IPS DF 19.7 (cell line): ENCODE measurements at regions not wholly inside any gene's neighbourhood (a gene's known extent, or its start where the extent isn't known, plus 50 kb on each side); places are given as distances from the start of the nearest gene placed in this dataset.

Experiments used
- DNase-seq: peaks from one replicate; pipeline ENCODE4 v3.0.0-alpha.2; 2013; ENCODE audit warnings: low read depth, low spot score

- no peak for DNase-seq
These were observed 379.4 kb upstream of the DACH1 start for GRCh38 chr13:72246396-72246795.

- no peak for DNase-seq
These were observed 377.8 kb upstream of the DACH1 start for GRCh38 chr13:72244788-72245187.

- no peak for DNase-seq
These were observed 363.1 kb upstream of the DACH1 start for GRCh38 chr13:72230131-72230530.

- no peak for DNase-seq
These were observed 362.1 kb upstream of the DACH1 start for GRCh38 chr13:72229067-72229466.

GRCh38 chr13:72221276-72221962, 354.4 kb upstream of the DACH1 start:
- DNase-seq: peak; percentile 57

- no peak for DNase-seq
These were observed 352.0 kb upstream of the DACH1 start for GRCh38 chr13:72218966-72219365.

- DNase-seq: no peak
These were observed 350.1 kb upstream of the DACH1 start for GRCh38 chr13:72217142-72217541.

- no peak for DNase-seq
These were observed 341.2 kb upstream of the DACH1 start for GRCh38 chr13:72208112-72208645.

- no peak for DNase-seq
These were observed 338.8 kb upstream of the DACH1 start for GRCh38 chr13:72205773-72206172.

GRCh38 chr13:72204291-72204690, 337.3 kb upstream of the DACH1 start:
- no peak for DNase-seq

- DNase-seq: no peak
These were observed 334.7 kb upstream of the DACH1 start for GRCh38 chr13:72201726-72202125.

GRCh38 chr13:72199640-72200039, 332.6 kb upstream of the DACH1 start:
- no peak for DNase-seq

GRCh38 chr13:72198967-72199560, 332.1 kb upstream of the DACH1 start:
- DNase-seq: no peak

GRCh38 chr13:72198042-72198441, 331.0 kb upstream of the DACH1 start:
- no peak for DNase-seq

- no peak for DNase-seq
These were observed 328.2 kb upstream of the DACH1 start for GRCh38 chr13:72195044-72195704.

- no peak for DNase-seq
These were observed 327.5 kb upstream of the DACH1 start for GRCh38 chr13:72194523-72194922.

- no peak for DNase-seq
These were observed 319.9 kb upstream of the DACH1 start for GRCh38 chr13:72186730-72187422.

GRCh38 chr13:72185776-72186175, 318.8 kb upstream of the DACH1 start:
- DNase-seq: no peak

- DNase-seq: no peak
These were observed 314.7 kb upstream of the DACH1 start for GRCh38 chr13:72181661-72182060.

- DNase-seq: no peak
These were observed 313.4 kb upstream of the DACH1 start for GRCh38 chr13:72180253-72180952.

- DNase-seq: no peak
These were observed 307.5 kb upstream of the DACH1 start for GRCh38 chr13:72174549-72174948.

- DNase-seq: no peak
These were observed 303.6 kb upstream of the DACH1 start for GRCh38 chr13:72170571-72170970.
